Stimulated activated CD4-positive, alpha-beta T cell treated with anti-CD3 and anti-CD28 coated beads, TNF-alpha, amount 100 ng/mL, for 48 hours (primary cell): ENCODE measurements at regions not wholly inside any gene's neighbourhood (a gene's known extent, or its start where the extent isn't known, plus 50 kb on each side); places are given as distances from the start of the nearest gene placed in this dataset.
"Not testable (repeated sequence)": the region's sequence is repeated elsewhere in the genome, so short reads cannot be mapped to it uniquely, and the experiment has no call there.

Source experiments
- DNase-seq, 3 donors: peaks; one replicate each; pipeline ENCODE4 v3.0.0-alpha.2; 2020; ENCODE audit warnings: low read depth in 3 of 3

- no peak for DNase-seq
Measured at GRCh38 chr18:4544142-4544541, 89.0 kb upstream of the DLGAP1 start.

DNA sequence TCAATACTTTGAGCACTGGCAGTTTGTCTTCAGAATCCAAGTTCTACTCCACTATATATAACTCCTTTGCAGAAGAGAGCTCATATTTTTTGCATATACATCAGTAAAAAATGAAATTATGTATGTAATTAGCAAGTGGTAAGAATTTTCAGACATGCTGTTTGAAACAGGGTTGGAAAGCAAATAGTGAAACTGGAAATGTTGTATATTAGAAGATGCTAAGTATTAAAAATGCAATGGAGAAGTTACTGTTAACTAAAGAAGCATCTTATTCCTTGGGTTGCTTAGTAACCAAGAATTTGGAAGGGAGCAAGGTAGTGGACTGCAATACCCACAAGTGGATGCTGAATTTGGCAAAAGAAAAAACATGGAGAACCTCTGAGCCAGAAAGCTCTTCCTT is 88.6 kb upstream of the DLGAP1 start:
- DNase-seq: no peak

- DNase-seq: no peak
Measured at GRCh38 chr18:4541588-4541987, 86.5 kb upstream of the DLGAP1 start.

DNA sequence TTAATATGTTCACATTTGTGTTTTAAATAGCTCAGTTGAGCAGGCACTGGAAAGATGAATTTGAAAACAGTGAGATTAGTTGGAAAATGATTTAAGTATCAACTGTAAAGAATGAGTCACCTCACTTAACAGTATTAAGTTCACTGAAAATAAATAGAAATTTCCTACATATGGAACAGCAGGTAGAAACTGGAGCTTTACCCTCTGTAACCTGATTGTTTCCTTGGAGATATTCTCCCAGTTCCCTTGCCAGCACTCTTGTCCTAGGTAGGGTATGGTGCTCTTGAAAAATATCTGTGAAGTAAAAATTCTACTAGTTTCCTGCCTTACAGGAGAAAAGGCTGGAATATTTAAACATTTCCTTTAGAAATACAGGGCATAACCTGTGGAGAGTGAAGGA is 81.3 kb upstream of the DLGAP1 start:
- no peak for DNase-seq

DNA sequence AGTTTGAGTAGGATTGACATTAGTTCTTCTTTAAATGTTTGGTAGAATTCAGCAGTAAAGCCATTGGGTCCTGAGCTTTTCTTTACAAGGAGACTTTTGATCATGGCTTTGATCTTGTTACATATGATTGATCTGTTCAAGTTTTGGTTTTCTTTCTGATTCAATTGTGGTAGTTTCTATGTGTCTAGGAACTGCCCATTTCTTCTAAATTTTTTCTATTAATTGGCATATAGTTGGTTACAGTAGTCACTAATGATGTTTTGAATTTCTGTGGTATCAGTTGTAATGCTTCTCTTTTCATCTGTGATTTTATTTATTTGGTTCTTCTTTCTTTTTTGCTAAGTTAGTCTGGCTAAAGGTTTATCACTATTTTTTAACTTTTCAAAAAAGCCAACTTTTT is 73.3 kb upstream of the DLGAP1 start:
- DNase-seq: no peak

DNA sequence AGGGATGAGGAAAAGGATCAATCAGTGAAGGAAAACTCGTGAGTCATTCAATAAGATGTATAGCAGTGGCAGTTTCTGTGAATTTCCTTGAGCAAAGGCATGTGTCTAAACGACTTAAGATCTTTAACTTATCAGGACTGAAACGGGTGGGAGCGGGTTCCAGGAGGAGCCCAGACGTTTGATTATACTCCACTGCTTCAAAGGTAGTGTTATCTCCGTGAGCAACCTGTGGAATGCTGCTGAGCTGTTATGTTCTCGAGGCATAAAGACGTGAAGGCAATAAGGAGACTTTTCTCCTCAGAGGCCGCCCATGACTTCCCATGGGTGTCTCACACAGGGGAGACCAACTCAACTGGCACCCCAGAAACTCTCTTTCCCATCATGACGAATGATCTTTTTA is 72.7 kb upstream of the DLGAP1 start:
- not testable (repeated sequence) for DNase-seq

- DNase-seq: no peak
Measured at GRCh38 chr18:4524096-4524495, 69.0 kb upstream of the DLGAP1 start.

GRCh38 chr18:4511166-4511565 is 56.1 kb upstream of the DLGAP1 start:
- DNase-seq: no peak

GRCh38 chr18:4510711-4511110 is 55.6 kb upstream of the DLGAP1 start:
- DNase-seq: no peak

DNA sequence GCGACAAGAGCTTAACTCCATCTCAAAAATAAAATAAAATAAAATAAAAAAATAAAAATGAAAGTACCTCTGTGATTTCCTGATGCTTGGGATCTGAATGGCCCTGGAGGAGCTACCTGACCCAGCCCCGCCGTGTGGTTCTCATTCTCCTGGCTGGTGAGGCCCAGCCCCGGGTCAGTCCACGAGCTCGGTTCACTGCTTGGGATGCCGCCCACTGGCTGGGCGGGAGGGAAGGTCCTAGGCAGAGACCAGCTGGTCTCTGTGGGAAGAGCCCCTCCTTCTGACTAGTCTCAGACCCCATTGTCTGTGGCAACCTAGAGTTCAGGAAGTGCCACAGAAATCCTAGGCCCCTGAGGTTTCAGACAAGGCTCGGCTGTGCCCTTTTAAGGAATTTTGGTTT is 55.1 kb upstream of the DLGAP1 start:
- no peak for DNase-seq
